Psoas muscle (tissue), 7 donors: ENCODE measurements at regions not wholly inside any gene's neighbourhood (a gene's known extent, or its start where the extent isn't known, plus 50 kb on each side); places are given as distances from the start of the nearest gene placed in this dataset.

Source experiments
- ATAC-seq, 4 donors: fragments of 200-7000 bp; cut with Tn5 transposase; one replicate each; pipeline ENCODE4 v1.9.1; 2020; ENCODE audit warnings: moderate library complexity in 3 of 4, mild to moderate bottlenecking in 2 of 4
- DNase-seq, 2 donors: peaks; one replicate each; pipeline ENCODE4 v3.0.0-alpha.2; 2020
- H3K27ac ChIP-seq: fragments of 200-600 bp; one replicate; pipeline ENCODE4 v1.8.0; 2022
- H3K27me3 ChIP-seq, 3 donors: fragments of 200-600 bp in 1 of 3; one replicate each; pipeline versions ENCODE4 v1.6.1 to v1.8.0; 2013 to 2022; ENCODE audit warnings: low read length in 2 of 3, mild to moderate bottlenecking in 2 of 3, moderate library complexity in 1 of 3; ENCODE audit not compliant: insufficient read depth in 3 of 3
- H3K36me3 ChIP-seq, 2 donors: fragments of 200-600 bp in 1 of 2; one replicate each; pipeline versions ENCODE4 v1.6.1 to v1.8.0; 2013 to 2022; ENCODE audit warnings: low read depth in 1 of 2, mild to moderate bottlenecking in 1 of 2, moderate library complexity in 1 of 2; ENCODE audit not compliant: insufficient read depth in 1 of 2
- H3K4me1 ChIP-seq: fragments of 200-600 bp; one replicate; pipeline ENCODE4 v1.8.0; 2022
- H3K4me3 ChIP-seq: fragments of 200-600 bp; one replicate; pipeline ENCODE4 v1.8.0; 2022; ENCODE audit warnings: mild to moderate bottlenecking
- H3K9me3 ChIP-seq: fragments of 200-600 bp; one replicate; pipeline ENCODE4 v1.8.0; 2022
- WGBS, 3 donors: extraction: QIAGEN DNeasy Blood & Tissue Kit; methylation state at CpG; one replicate each; pipeline versions ENCODE4 v1.1.6 to v1.1.7; 2013; 5-methylcytosine and 5-hydroxymethylcytosine counted together
- intact Hi-C, 2 donors: fragments of 100-400 bp; cut with DNase I; formaldehyde crosslinking; loops; one replicate each; pipeline versions ENCODE4 v1.11.0 to v1.14.2; 2022
- TF ChIP-seq, protein P1 (sequence below): fragments of 200-600 bp; IDR thresholded peaks from one replicate; pipeline ENCODE4 v1.8.0; 2022; ENCODE audit warnings: antibody characterized with exemption
- donor health status: healthy with polysubstance abuse.
- donor health status: DM: no; HTN: no; CAD: no; lungs with moderate emphysema.
- donor health status: Bipolar disorder and iron deficiency.
- donor health status: healthy.
- donor health status: DM: yes; HTN: yes; CAD: no.
- donor health status: DM: no; HTN: no; CAD: no.
- donor health status: DM: yes; HTN: yes; CAD: no.

DNA sequence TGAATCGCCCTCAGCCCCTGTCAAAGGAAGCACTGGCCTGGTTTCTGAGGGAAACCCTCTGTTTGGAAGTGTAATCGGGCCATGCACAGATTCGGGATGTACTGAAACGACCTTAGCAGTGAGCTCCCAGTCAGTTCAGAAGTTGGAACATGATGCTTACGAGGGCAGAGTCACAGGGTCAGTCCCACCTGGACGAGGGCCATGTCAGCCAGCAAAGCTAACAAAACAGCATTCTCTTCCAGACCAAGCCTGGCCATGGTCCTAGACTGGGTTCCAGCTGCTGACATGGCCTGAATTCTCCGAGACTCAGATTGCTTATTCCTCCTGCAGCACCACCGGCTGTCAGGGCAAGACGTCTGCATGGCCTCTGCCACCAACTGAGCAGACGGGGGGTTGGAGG, 192.2 kb upstream of the WSCD1 start:
- DNase-seq (peak; percentile 50 to 82), ATAC-seq (peak; percentile 88 to 96 (median 95))
- H3K27ac ChIP-seq: peak overlapping the region; percentile 38
- TF ChIP-seq, protein P1, sequence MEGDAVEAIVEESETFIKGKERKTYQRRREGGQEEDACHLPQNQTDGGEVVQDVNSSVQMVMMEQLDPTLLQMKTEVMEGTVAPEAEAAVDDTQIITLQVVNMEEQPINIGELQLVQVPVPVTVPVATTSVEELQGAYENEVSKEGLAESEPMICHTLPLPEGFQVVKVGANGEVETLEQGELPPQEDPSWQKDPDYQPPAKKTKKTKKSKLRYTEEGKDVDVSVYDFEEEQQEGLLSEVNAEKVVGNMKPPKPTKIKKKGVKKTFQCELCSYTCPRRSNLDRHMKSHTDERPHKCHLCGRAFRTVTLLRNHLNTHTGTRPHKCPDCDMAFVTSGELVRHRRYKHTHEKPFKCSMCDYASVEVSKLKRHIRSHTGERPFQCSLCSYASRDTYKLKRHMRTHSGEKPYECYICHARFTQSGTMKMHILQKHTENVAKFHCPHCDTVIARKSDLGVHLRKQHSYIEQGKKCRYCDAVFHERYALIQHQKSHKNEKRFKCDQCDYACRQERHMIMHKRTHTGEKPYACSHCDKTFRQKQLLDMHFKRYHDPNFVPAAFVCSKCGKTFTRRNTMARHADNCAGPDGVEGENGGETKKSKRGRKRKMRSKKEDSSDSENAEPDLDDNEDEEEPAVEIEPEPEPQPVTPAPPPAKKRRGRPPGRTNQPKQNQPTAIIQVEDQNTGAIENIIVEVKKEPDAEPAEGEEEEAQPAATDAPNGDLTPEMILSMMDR: no peak
- H3K4me1 ChIP-seq: peaks cover 10% of the 10 kb centered on the region
- H3K9me3 ChIP-seq: no peaks in the 10 kb centered on the region
- no peak overlapping the region for H3K4me3 ChIP-seq
- no peaks in the 10 kb centered on the region for H3K36me3 ChIP-seq
- WGBS, 3 donors: 18 to 24% (median 18%) methylated on average over 10 of the region's 10 CpGs
- peaks cover 0 to 3% (median 0%) of the 10 kb centered on the region in 3 donors for H3K27me3 ChIP-seq
- intact Hi-C loops: no loop called here

DNA sequence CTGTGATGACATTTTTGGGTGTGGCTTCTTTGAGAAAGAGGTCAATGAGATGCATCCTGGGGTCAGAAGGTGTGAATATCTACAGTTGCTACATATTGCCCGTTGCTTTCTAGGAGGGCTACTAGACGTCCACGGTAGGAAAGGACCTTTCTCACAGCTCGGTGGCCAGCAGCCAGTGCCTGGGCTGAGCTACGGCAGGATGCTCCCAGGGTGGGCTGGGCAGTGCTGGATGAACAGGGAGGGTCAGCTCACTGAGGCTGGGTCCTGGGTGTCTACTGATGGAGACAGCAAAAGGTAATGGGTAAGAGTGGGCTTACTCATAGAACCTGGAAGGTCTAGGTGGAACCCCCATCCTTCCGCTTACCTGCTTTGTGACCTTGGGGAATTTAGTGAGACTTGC, 188.3 kb upstream of the WSCD1 start:
- intact Hi-C loops: no loop called here
- 68 to 77% (median 74%) methylated on average over 6 of the region's 6 CpGs for WGBS, 3 donors
- no peak for DNase-seq
- H3K27me3 ChIP-seq: peaks cover 0 to 3% (median 0%) of the 10 kb centered on the region in 3 donors
- no peak for ATAC-seq
- no peak overlapping the region for H3K4me3 ChIP-seq
- H3K27ac ChIP-seq: no peak overlapping the region
- H3K36me3 ChIP-seq: no peaks in the 10 kb centered on the region
- TF ChIP-seq, protein P1: no peak
- peaks cover 10% of the 10 kb centered on the region for H3K4me1 ChIP-seq
- H3K9me3 ChIP-seq: no peaks in the 10 kb centered on the region

DNA sequence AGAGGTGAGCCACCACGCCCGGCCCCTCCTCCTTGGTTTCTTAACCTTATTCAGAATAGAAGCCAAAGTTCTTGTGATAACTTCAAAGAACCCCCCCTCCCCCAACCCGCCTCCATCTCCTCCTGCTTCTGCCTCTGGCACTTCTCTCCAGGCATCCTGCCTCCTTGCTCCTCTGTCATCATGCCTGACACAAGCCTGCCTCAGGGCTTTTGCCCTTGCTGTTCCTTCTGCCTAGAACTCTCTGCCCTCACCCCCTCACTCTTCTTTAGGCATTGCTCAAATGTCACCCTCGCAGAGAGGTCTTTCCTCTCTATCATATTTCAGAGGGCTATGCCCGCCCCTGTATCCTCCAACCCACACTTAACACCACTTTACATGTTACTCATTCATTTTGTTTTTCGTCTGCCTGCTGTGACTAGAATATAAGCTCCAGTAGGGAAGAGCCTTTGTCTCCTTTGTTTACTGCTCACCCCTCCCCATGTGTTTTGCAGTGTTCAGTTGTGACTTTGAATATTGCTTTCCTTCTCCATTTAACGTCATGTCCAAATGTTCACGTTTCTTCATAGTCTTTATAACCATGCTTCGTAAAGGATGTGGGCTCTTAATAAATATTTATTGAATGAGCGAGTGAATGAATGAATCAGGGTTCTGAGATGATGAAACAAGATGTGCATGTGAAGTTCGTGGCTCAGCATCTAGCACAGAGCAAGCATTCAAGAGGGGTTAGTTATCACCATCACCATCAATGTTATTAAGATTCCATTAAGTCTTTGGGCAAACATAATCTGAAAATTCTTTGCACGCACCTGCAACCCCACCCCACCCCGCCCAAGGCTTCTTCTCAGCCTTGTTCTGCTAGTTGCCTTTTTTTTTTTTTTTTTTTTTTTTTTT, 186.2 kb upstream of the WSCD1 start:
- no peak overlapping the region for H3K27ac ChIP-seq
- H3K4me3 ChIP-seq: no peak overlapping the region
- H3K4me1 ChIP-seq: no peaks in the 10 kb centered on the region
- intact Hi-C loops: no loop called here
- peaks cover 0 to 3% (median 0%) of the 10 kb centered on the region in 3 donors for H3K27me3 ChIP-seq
- TF ChIP-seq, protein P1: no peak
- 87 to 92% (median 89%) methylated on average over 12 to 13 of the region's 13 CpGs for WGBS, 3 donors
- no peaks in the 10 kb centered on the region for H3K36me3 ChIP-seq
- ATAC-seq (no peak), DNase-seq (no peak)
- H3K9me3 ChIP-seq: no peaks in the 10 kb centered on the region

DNA sequence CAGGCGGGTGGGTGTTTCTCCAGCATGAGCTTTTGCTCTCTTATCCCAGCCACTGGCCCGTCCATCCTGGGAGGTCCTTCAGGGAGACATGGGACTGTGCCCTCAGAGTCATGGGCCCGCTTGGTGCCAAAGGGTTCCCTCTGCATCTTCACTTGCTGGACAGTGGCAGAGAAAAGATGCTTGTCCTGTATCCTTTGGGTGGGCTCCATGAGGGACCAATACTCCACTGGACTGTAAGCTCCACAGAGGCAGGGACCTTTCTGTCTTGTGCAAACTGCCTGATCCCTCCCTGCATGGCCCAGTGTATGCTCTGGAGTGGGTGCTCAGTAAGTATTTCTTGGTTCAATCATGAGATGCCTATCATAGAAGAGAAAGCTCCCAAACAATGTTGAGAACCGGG, 184.8 kb upstream of the WSCD1 start:
- ATAC-seq (no peak), DNase-seq (no peak)
- Histone ChIP-seq H3K36me3 (no peaks in the 10 kb centered on the region), H3K27ac (no peak overlapping the region), H3K9me3 (no peaks in the 10 kb centered on the region), H3K27me3 (peaks cover 0 to 3% (median 0%) of the 10 kb centered on the region in 3 donors), H3K4me3 (no peak overlapping the region), H3K4me1 (no peaks in the 10 kb centered on the region)
- 92 to 96% (median 93%) methylated on average over 4 of the region's 4 CpGs for WGBS, 3 donors
- TF ChIP-seq, protein P1: no peak
- intact Hi-C loops: no loop called here
